ENCODE measurements at regions not wholly inside any gene's neighbourhood (a gene's known extent, or its start where the extent isn't known, plus 50 kb on each side); places are given as distances from the start of the nearest gene placed in this dataset.
A peak's percentile ranks its signal among the peaks of the same experiment; 100 is the strongest.

DNA sequence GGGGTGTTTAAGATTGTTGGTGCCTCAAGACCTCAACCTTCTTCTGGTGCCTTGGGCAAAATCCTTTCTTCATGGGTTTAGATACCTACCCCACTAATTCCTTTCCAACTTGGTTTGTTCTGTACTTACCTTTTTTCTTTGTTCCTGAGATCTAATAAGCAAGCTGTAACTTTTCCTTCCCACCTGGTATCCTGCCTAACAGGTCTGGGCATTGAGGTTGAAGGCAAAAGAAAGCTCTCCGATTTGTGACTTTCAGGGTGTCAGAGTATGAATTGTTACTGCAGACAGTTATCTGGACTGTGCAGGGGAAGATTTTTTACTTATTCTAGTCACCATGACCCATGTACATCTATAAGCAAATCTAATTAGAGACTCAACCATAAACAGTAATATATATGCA, 162.6 kb upstream of the DMRT1 start:
- H3K9me3 ChIP-seq (ENCODE audit: insufficient read depth in 2 of 2, low read depth in 1 of 2, low read length in 1 of 2) = no peaks in the 10 kb centered on the region
- H2BK120ac ChIP-seq (replicated peaks; ENCODE audit: low read depth, low read length) = no peak overlapping the region
- peak overlapping the region; percentile 69 for H3K4ac ChIP-seq (replicated peaks; ENCODE audit: insufficient read length, low read depth, low read length)
- H3K4me2 ChIP-seq (ENCODE audit: insufficient read depth in 1 of 2, low read depth in 2 of 2, low read length in 2 of 2) = no peak overlapping the region
- no peak overlapping the region for H2BK15ac ChIP-seq (ENCODE audit: low read length)
- no peak overlapping the region for H2AK5ac ChIP-seq (ENCODE audit: low read depth, low read length)
- 0 out of 8 replicates have a peak, but pooled peaks cover 0 to 3% (median 0%) of the 10 kb centered on the region in 4 experiments for H3K36me3 ChIP-seq (ENCODE audit: control insufficient read depth in 2 of 4, insufficient read depth in 4 of 4, low read length in 3 of 4)
- peaks cover under 1 to 6% (median 3%) of the 10 kb centered on the region in 4 experiments; a peak in 6 of 7 replicates for H3K4me1 ChIP-seq (replicated peaks in 1 of 4; ENCODE audit: control insufficient read depth in 3 of 4, insufficient read depth in 4 of 4, low read length in 3 of 4)
- no peak overlapping the region for H3K56ac ChIP-seq (replicated peaks; ENCODE audit: insufficient read length, low read depth, low read length)
- POLR2A ChIA-PET (ENCODE audit: partially characterized antibody) = no interaction called here
- FAIRE-seq (no peak), DNase-seq (ENCODE audit: low read depth in 1 of 2, low spot score in 2 of 2) (no peak)
- no peak overlapping the region for H3K18ac ChIP-seq (ENCODE audit: extremely low read depth, low read length)
- no peak overlapping the region for H2BK5ac ChIP-seq (ENCODE audit: low read depth, low read length)
- H3K23ac ChIP-seq (ENCODE audit: insufficient read length) = no peak overlapping the region
- WGBS, 2 experiments (ENCODE audit: extremely low coverage in 1 of 2, insufficient coverage in 1 of 2, insufficient read length in 1 of 2, insufficient replicate concordance in 2 of 2, low coverage in 1 of 2, low lambda C conversion rate in 2 of 2, missing lambda C conversion rate in 1 of 2) = 86% methylated on average over 1 of the region's 1 CpG; no CpG with 5 or more reads in 1 of the 2 experiments
- no peaks in the 10 kb centered on the region for H4K20me1 ChIP-seq (replicated peaks in 1 of 2; ENCODE audit: control insufficient read depth in 1 of 2, insufficient read depth in 2 of 2, low read length in 2 of 2)
- no peak overlapping the region for H2BK20ac ChIP-seq (ENCODE audit: low read length)
- H4K5ac ChIP-seq (ENCODE audit: insufficient read length, low read depth, low read length) = no peak overlapping the region
- CTCF ChIA-PET (ENCODE audit: partially characterized antibody) = interaction anchor here (0.6 to 1.5 kb wide), 5 partner anchors 11 to 221 kb away, joined by 3 to 5 read pairs (median 3); no protein-coding TSS in a partner anchor
- H3K27ac ChIP-seq (ENCODE audit: low read depth, low read length) = no peak overlapping the region
- no peak overlapping the region for H3K4me3 ChIP-seq (ENCODE audit: extremely low read depth in 1 of 4, insufficient read depth in 2 of 4, low read depth in 3 of 4, low read length in 4 of 4)
- no peak overlapping the region for H4K8ac ChIP-seq (ENCODE audit: extremely low read depth, insufficient read depth, low read length)
- no peak overlapping the region for H4K91ac ChIP-seq (replicated peaks; ENCODE audit: insufficient read length, low read length)
- no peak overlapping the region for H3K9ac ChIP-seq (replicated peaks in 1 of 4; ENCODE audit: extremely low read depth in 1 of 4, low read depth in 3 of 4, low read length in 3 of 4)
- H3K14ac ChIP-seq (ENCODE audit: insufficient read length) = no peak overlapping the region
- no peak overlapping the region for H2BK12ac ChIP-seq (ENCODE audit: low read depth, low read length)
- H3K23me2 ChIP-seq (ENCODE audit: low read depth, low read length) = no peaks in the 10 kb centered on the region
- H3K79me1 ChIP-seq (ENCODE audit: low read depth, low read length) = 0 out of 2 replicates have a peak, but pooled peaks cover 3% of the 10 kb centered on the region
- no peaks in the 10 kb centered on the region for H3K27me3 ChIP-seq (replicated peaks in 1 of 4; ENCODE audit: control insufficient read depth in 3 of 4, extremely low read depth in 1 of 4, insufficient read depth in 3 of 4, low read length in 3 of 4)
- H3K79me2 ChIP-seq (ENCODE audit: control insufficient read depth in 1 of 2, insufficient read depth in 2 of 2, low read length in 2 of 2) = no peaks in the 10 kb centered on the region
- H2AFZ ChIP-seq (ENCODE audit: low read length) = no peak overlapping the region
- TF ChIP-seq ASH2L (IDR thresholded peaks at IDR 0.05; ENCODE audit: low read length) (no peak), EP300 (IDR thresholded peaks at IDR 0.05; ENCODE audit: borderline replicate concordance in 1 of 2, low read depth in 2 of 2, low read length in 2 of 2) (no peak), CREB1 (IDR thresholded peaks at IDR 0.05) (no peak), SIRT6 (IDR thresholded peaks at IDR 0.05; ENCODE audit: low read length) (no peak), ZNF274 (IDR thresholded peaks at IDR 0.05; ENCODE audit: borderline replicate concordance, extremely low read depth, low read length) (no peak), RAD21 (IDR thresholded peaks at IDR 0.05 in 1 of 2, conservative IDR thresholded peaks at IDR 0.05 in 1 of 2; ENCODE audit: low read depth in 2 of 2, low read length in 2 of 2) (no peak)

All from H1 (cell line).